A549 (cell line): ENCODE measurements at regions not wholly inside any gene's neighbourhood (a gene's known extent, or its start where the extent isn't known, plus 50 kb on each side); places are given as distances from the start of the nearest gene placed in this dataset.
"Not testable (repeated sequence)": the region's sequence is repeated elsewhere in the genome, so short reads cannot be mapped to it uniquely, and the experiment has no call there.

ENCODE experiments used
- CEBPB ChIP-seq, 2 experiments: fragments of >200 bp in 1 of 2; sonication (Bioruptor Twin) in 1 of 2; formaldehyde crosslinking in 1 of 2; IDR thresholded peaks; 2 replicates each; pipeline ENCODE4 v1.6.1; 2012 to 2016
- CTCF ChIP-seq: fragments of >200 bp; sonication (Bioruptor Twin); formaldehyde crosslinking; IDR thresholded peaks from 3 replicates; pipeline ENCODE4 v1.5.1; 2016
- EP300 ChIP-seq, 2 experiments: fragments of >200 bp; sonication (Bioruptor Twin); formaldehyde crosslinking; IDR thresholded peaks; 2 replicates in 1 of 2; 3 replicates in 1 of 2; pipeline ENCODE4 v1.6.1; 2016 to 2017
- ESRRA ChIP-seq: fragments of 150-350 bp; IDR thresholded peaks from 2 replicates; pipeline ENCODE4 v1.6.1; 2014; ENCODE audit warnings: mild to moderate bottlenecking, low read length, borderline replicate concordance
- MAFK ChIP-seq: fragments of 450-650 bp; IDR thresholded peaks from 2 replicates; pipeline ENCODE4 v1.6.1; 2014; ENCODE audit not compliant: partially characterized antibody
- TF ChIP-seq, protein P1 (sequence below): fragments of 450-650 bp; IDR thresholded peaks from 2 replicates; pipeline ENCODE4 v1.6.1; 2014; ENCODE audit warnings: antibody characterized with exemption

DNA sequence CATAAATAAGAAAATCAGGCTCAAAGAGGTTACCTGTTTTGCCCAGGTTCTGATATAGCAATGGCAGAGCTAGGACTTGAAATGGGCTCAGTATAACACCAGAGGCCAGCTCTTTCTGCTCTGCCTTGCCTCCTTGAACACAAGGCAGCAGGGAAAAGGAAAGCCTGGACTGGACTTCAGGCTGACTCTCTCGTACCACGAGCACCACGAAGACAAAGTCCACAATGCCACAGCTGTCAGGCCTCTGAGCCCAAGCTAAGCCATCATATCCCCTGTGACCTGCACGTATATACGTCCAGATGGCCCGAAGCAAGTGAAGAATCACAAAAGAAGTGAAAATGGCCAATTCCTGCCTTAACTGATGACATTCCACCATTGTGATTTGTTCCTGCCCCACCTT, 75.6 kb upstream of the SRSF6 start:
- TF ChIP-seq MAFK; CTCF; CEBPB (IDR thresholded peaks at IDR 0.05); EP300 (IDR thresholded peaks at IDR 0.05); ESRRA: not testable (repeated sequence)
- TF ChIP-seq, protein P1, sequence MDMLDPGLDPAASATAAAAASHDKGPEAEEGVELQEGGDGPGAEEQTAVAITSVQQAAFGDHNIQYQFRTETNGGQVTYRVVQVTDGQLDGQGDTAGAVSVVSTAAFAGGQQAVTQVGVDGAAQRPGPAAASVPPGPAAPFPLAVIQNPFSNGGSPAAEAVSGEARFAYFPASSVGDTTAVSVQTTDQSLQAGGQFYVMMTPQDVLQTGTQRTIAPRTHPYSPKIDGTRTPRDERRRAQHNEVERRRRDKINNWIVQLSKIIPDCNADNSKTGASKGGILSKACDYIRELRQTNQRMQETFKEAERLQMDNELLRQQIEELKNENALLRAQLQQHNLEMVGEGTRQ, result not testable (repeated sequence)
